HCT116 (cell line): ENCODE measurements at regions not wholly inside any gene's neighbourhood (a gene's known extent, or its start where the extent isn't known, plus 50 kb on each side); places are given as distances from the start of the nearest gene placed in this dataset.

Source experiments
- ATAC-seq: fragments of 200-7000 bp; cut with Tn5 transposase; 2 replicates; pipeline ENCODE4 v1.9.1; 2020; ENCODE audit warnings: mild to moderate bottlenecking, moderate library complexity
- BruUV-seq: library from RNA; stranded (reverse); fragments of 400-500 nt; replicated peaks from 2 replicates; lab custom pipeline; 2021; lab: Mats Ljungman, UMichigan
- CTCF ChIA-PET: fragments of 300-600 bp; sonication (Branson Sonifier 250); formaldehyde crosslinking; loops from one replicate; lab custom pipeline; 2021; ENCODE audit warnings: antibody characterized with exemption; lab: Charles Lee
- POLR2A ChIA-PET: fragments of 300-600, 350-600 bp; sonication (Branson Sonifier 250); formaldehyde crosslinking; loops from one replicate; lab custom pipeline; 2021; ENCODE audit warnings: antibody characterized with exemption; lab: Charles Lee
- RAD21 ChIA-PET, 2 experiments: fragments of 300-600 bp; sonication (Branson Sonifier 250); formaldehyde crosslinking; loops; one replicate each; lab custom pipeline; 2023; ENCODE audit warnings: low total read pairs in 2 of 2; ENCODE audit not compliant: uncharacterized antibody in 2 of 2, unreplicated experiment in 2 of 2, low non-redundant PET in 1 of 2; lab: Charles Lee
- DNase-seq: peaks from one replicate; pipeline ENCODE4 v3.0.0-alpha.2; 2010; ENCODE audit warnings: low read depth, low spot score
- H2AFZ ChIP-seq: fragments of 200-600 bp; shearing (Covaris generic), sonication (generic); 2 replicates; pipeline ENCODE4 v1.6.1; 2017; ENCODE audit warnings: low read depth, mixed run types, mixed read lengths, antibody characterized with exemption, low read length; ENCODE audit not compliant: poor library complexity, severe bottlenecking
- H3K27ac ChIP-seq: 2 replicates; pipeline ENCODE4 v1.5.1; 2012; ENCODE audit warnings: low read depth, low read length
- H3K27me3 ChIP-seq: fragments of 200-600 bp; sonication (generic); 2 replicates; pipeline ENCODE4 v1.6.1; 2016; ENCODE audit warnings: mixed run types, low read length, mixed read lengths; ENCODE audit not compliant: insufficient read depth
- H3K36me3 ChIP-seq, 2 experiments: fragments of 200-500 bp in 1 of 2; fragments of 200-600 bp in 1 of 2; sonication (Bioruptor generic) in 1 of 2; sonication (generic) in 1 of 2; 2 replicates each; pipeline versions ENCODE4 v1.5.1 to v1.6.1; 2014 to 2016; ENCODE audit warnings: low read length in 2 of 2, inconsistent platforms in 1 of 2, mixed read lengths in 1 of 2, mixed run types in 1 of 2; ENCODE audit not compliant: insufficient read depth in 2 of 2, control insufficient read depth in 1 of 2
- H3K4me1 ChIP-seq, 2 experiments: fragments of 200-600 bp in 1 of 2; sonication (generic) in 1 of 2; 2 replicates each; pipeline versions ENCODE4 v1.5.1 to v1.6.1; 2012 to 2017; ENCODE audit warnings: low read length in 2 of 2, inconsistent platforms in 1 of 2, mild to moderate bottlenecking in 1 of 2, mixed read lengths in 1 of 2, mixed run types in 1 of 2, moderate library complexity in 1 of 2; ENCODE audit not compliant: insufficient read depth in 2 of 2, control insufficient read depth in 1 of 2
- H3K4me2 ChIP-seq: fragments of 200-600 bp; sonication (generic); 2 replicates; pipeline ENCODE4 v1.6.1; 2017; ENCODE audit warnings: mixed run types, low read length, mixed read lengths
- H3K4me3 ChIP-seq, 2 experiments: fragments of 200-600 bp in 1 of 2; sonication (generic) in 1 of 2; replicated peaks in 1 of 2; 2 replicates each; pipeline ENCODE4 v1.5.1; 2011 to 2016; ENCODE audit warnings: low read length in 2 of 2, control low read depth in 1 of 2, low read depth in 1 of 2, mild to moderate bottlenecking in 1 of 2, mixed read lengths in 1 of 2, mixed run types in 1 of 2
- H3K79me2 ChIP-seq: fragments of 200-600 bp; sonication (generic); 2 replicates; pipeline ENCODE4 v1.6.1; 2017; ENCODE audit warnings: mild to moderate bottlenecking, mixed run types, low read length, moderate library complexity, mixed read lengths; ENCODE audit not compliant: insufficient read depth
- H3K9ac ChIP-seq: fragments of 200-600 bp; sonication (generic); 2 replicates; pipeline ENCODE4 v1.6.1; 2016; ENCODE audit warnings: low read length, mixed read lengths
- H3K9me2 ChIP-seq: fragments of 200-600 bp; sonication (generic), shearing (Covaris generic); 2 replicates; pipeline ENCODE4 v1.6.1; 2017; ENCODE audit warnings: mixed run types, mild to moderate bottlenecking, moderate library complexity; ENCODE audit not compliant: insufficient read depth
- H3K9me3 ChIP-seq, 2 experiments: fragments of 200-500 bp in 1 of 2; fragments of 200-600 bp in 1 of 2; sonication (Bioruptor generic) in 1 of 2; sonication (generic) in 1 of 2; 2 replicates each; pipeline ENCODE4 v1.6.1; 2014 to 2017; ENCODE audit warnings: low read length in 2 of 2, mixed read lengths in 2 of 2, inconsistent platforms in 1 of 2, low read depth in 1 of 2, mild to moderate bottlenecking in 1 of 2, mixed run types in 1 of 2, moderate library complexity in 1 of 2; ENCODE audit not compliant: control insufficient read depth in 1 of 2, insufficient read depth in 1 of 2
- H4K20me1 ChIP-seq: fragments of 200-600 bp; sonication (generic), shearing (Covaris generic); 2 replicates; pipeline ENCODE4 v1.6.1; 2017; ENCODE audit warnings: mixed run types, mild to moderate bottlenecking, moderate library complexity; ENCODE audit not compliant: insufficient read depth
- ATF3 ChIP-seq: IDR thresholded peaks from 2 replicates; pipeline ENCODE4 v1.6.1; 2012
- CTCF ChIP-seq, 3 experiments: fragments of 200-600 bp in 1 of 3; sonication (generic) in 1 of 3; IDR thresholded peaks in 2 of 3; conservative IDR thresholded peaks in 1 of 3; 2 replicates each; pipeline ENCODE4 v1.5.1; 2012 to 2017; ENCODE audit warnings: low read depth in 2 of 3, low read length in 2 of 3, antibody characterized with exemption in 1 of 3, borderline replicate concordance in 1 of 3, control low read depth in 1 of 3, mild to moderate bottlenecking in 1 of 3, mixed read lengths in 1 of 3, mixed run types in 1 of 3, moderate library complexity in 1 of 3; ENCODE audit not compliant: insufficient read depth in 1 of 3
- EZH2phosphoT487 ChIP-seq: fragments of 200-600 bp; IDR thresholded peaks from 2 replicates; pipeline ENCODE4 v1.6.1; 2018; ENCODE audit warnings: antibody characterized with exemption, borderline replicate concordance
- FOSL1 ChIP-seq: IDR thresholded peaks from 2 replicates; pipeline ENCODE4 v1.6.1; 2012; ENCODE audit warnings: low read depth
- JUND ChIP-seq: IDR thresholded peaks from 2 replicates; pipeline ENCODE4 v1.6.1; 2012
- MAX ChIP-seq: IDR thresholded peaks from 2 replicates; pipeline ENCODE4 v1.6.1; 2012
- POLR2A ChIP-seq: IDR thresholded peaks from 2 replicates; pipeline ENCODE4 v1.7.0; 2011; ENCODE audit warnings: borderline replicate concordance; ENCODE audit not compliant: insufficient read depth, insufficient read length; ENCODE audit errors: extremely low read depth
- POLR2AphosphoS5 ChIP-seq: IDR thresholded peaks from 2 replicates; pipeline ENCODE4 v1.6.1; 2011; ENCODE audit warnings: mild to moderate bottlenecking, low read depth, low read length, moderate library complexity
- RAD21 ChIP-seq: IDR thresholded peaks from 2 replicates; pipeline ENCODE4 v1.6.1; 2012; ENCODE audit warnings: low read depth, mild to moderate bottlenecking
- SIN3A ChIP-seq: IDR thresholded peaks from 2 replicates; pipeline ENCODE4 v1.6.1; 2012; ENCODE audit warnings: low read depth
- SP1 ChIP-seq: IDR thresholded peaks from 2 replicates; pipeline ENCODE4 v1.6.1; 2012; ENCODE audit warnings: low read depth
- SRF ChIP-seq: IDR thresholded peaks from 2 replicates; pipeline ENCODE4 v1.6.1; 2012; ENCODE audit warnings: low read depth
- YY1 ChIP-seq: IDR thresholded peaks from 2 replicates; pipeline ENCODE4 v1.6.1; 2011; ENCODE audit warnings: low read length, low read depth, moderate library complexity, mild to moderate bottlenecking; ENCODE audit not compliant: insufficient replicate concordance; ENCODE audit errors: extremely low read depth
- ZBTB33 ChIP-seq: IDR thresholded peaks from 2 replicates; pipeline ENCODE4 v1.6.1; 2011; ENCODE audit warnings: mild to moderate bottlenecking, low read length, moderate library complexity; ENCODE audit not compliant: insufficient replicate concordance; ENCODE audit errors: extremely low read depth
- ZNF274 ChIP-seq: fragments of 200-500 bp; sonication (Bioruptor generic); IDR thresholded peaks from 2 replicates; pipeline ENCODE4 v1.6.1; 2014; ENCODE audit warnings: mild to moderate bottlenecking, low read depth, low read length, inconsistent platforms
- intact Hi-C: fragments of 100-400 bp; cut with micrococcal nuclease; formaldehyde crosslinking; loops from 2 replicates; pipeline ENCODE4 v1.10.0; 2022

- intact Hi-C loops = no loop called here
- CTCF ChIA-PET = no interaction called here
- Histone ChIP-seq H3K4me1 (no peaks in the 10 kb centered on the region), H4K20me1 (no peaks in the 10 kb centered on the region), H2AFZ (no peak overlapping the region), H3K36me3 (no peaks in the 10 kb centered on the region), H3K79me2 (no peaks in the 10 kb centered on the region), H3K27me3 (no peaks in the 10 kb centered on the region), H3K9ac (no peak overlapping the region), H3K4me3 (no peak overlapping the region), H3K9me3 (no peaks in the 10 kb centered on the region), H3K9me2 (no peaks in the 10 kb centered on the region), H3K4me2 (no peak overlapping the region), H3K27ac (no peak overlapping the region)
- ATAC-seq (no peak), DNase-seq (no peak)
- no TSS peak for BruUV-seq
- RAD21 ChIA-PET = no interaction called here
- no peak for TF ChIP-seq RAD21
- TF ChIP-seq YY1 = no peak
- no peak for TF ChIP-seq ZBTB33
- no peak for TF ChIP-seq ZNF274
- TF ChIP-seq MAX = no peak
- no peak for TF ChIP-seq SIN3A
- TF ChIP-seq FOSL1 = no peak
- POLR2A ChIA-PET = no interaction called here
These were observed 1015.7 kb downstream of the FSTL5 start for GRCh38 chr4:161148051-161148450.

- H3K4me3 ChIP-seq = no peak overlapping the region
- ChIA-PET RAD21 (no interaction called here), CTCF (no interaction called here), POLR2A (no interaction called here)
- BruUV-seq = no TSS peak
- H3K4me2 ChIP-seq = no peak overlapping the region
- no peak overlapping the region for H3K27ac ChIP-seq
- DNase-seq = no peak
- no peak overlapping the region for H2AFZ ChIP-seq
- no peaks in the 10 kb centered on the region for H3K9me2 ChIP-seq
- no peaks in the 10 kb centered on the region for H4K20me1 ChIP-seq
- H3K27me3 ChIP-seq = no peaks in the 10 kb centered on the region
- H3K4me1 ChIP-seq = no peaks in the 10 kb centered on the region
- H3K36me3 ChIP-seq = no peaks in the 10 kb centered on the region
- intact Hi-C loops = no loop called here
- no peak for ATAC-seq
- H3K79me2 ChIP-seq = no peaks in the 10 kb centered on the region
- TF ChIP-seq FOSL1 = no peak
- no peak for TF ChIP-seq ZBTB33
- no peak for TF ChIP-seq CTCF (IDR thresholded peaks at IDR 0.05 in 2 of 3, conservative IDR thresholded peaks at IDR 0.05 in 1 of 3; ENCODE audit: borderline replicate concordance in 1 of 3, insufficient read depth in 1 of 3, low read depth in 2 of 3, low read length in 2 of 3)
- no peak for TF ChIP-seq SP1
- no peak for TF ChIP-seq POLR2AphosphoS5
- TF ChIP-seq POLR2A = no peak
- no peak for TF ChIP-seq EZH2phosphoT487
- no peak for TF ChIP-seq YY1
- TF ChIP-seq SRF = no peak
- no peak for TF ChIP-seq SIN3A
- no peak for TF ChIP-seq JUND
- no peak for TF ChIP-seq ATF3
- TF ChIP-seq RAD21 = no peak
- H3K9ac ChIP-seq = no peak overlapping the region
- H3K9me3 ChIP-seq = no peaks in the 10 kb centered on the region
These were observed 1020.4 kb downstream of the FSTL5 start for GRCh38 chr4:161143375-161143774.
